ENCODE measurements at regions not wholly inside any gene's neighbourhood (a gene's known extent, or its start where the extent isn't known, plus 50 kb on each side); places are given as distances from the start of the nearest gene placed in this dataset.

DNA sequence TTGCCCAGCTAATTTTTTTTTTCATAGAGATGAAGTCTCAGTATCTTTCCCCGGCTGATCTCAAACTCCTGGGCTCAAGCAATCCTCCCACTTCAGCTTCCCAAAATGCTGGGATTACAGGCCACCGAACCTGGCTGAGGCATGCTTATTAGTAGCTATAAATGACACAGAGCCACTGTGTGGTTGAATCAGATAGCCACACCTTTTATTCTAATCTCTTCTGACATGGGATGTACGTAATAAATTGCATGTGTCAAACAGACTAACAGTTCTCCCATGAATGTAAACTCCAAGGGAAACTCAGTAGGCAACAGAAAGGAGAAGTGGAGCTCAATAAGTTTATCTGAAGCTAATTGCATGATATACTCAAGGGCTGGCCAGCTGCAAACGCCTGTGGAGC is 139.8 kb upstream of the VCX3A start:
- TF ChIP-seq CTCF (optimal IDR thresholded peaks at IDR 0.05 in 1 of 3, IDR thresholded peaks at IDR 0.05 in 1 of 3, conservative IDR thresholded peaks at IDR 0.05 in 1 of 3; ENCODE audit: extremely low read depth in 1 of 3, insufficient read depth in 2 of 3, low read length in 3 of 3) (no peak), EZH2 (IDR thresholded peaks at IDR 0.05; ENCODE audit: low read length) (no peak)

Measured in keratinocyte (primary cell).